GM18858 (cell line): ENCODE measurements at regions not wholly inside any gene's neighbourhood (a gene's known extent, or its start where the extent isn't known, plus 50 kb on each side); places are given as distances from the start of the nearest gene placed in this dataset.

ENCODE experiments used
- ATAC-seq: cut with Tn5 transposase; IDR thresholded peaks from one replicate; pipeline ENCODE4 v1.9.1; 2021; ENCODE audit not compliant: unreplicated experiment

DNA sequence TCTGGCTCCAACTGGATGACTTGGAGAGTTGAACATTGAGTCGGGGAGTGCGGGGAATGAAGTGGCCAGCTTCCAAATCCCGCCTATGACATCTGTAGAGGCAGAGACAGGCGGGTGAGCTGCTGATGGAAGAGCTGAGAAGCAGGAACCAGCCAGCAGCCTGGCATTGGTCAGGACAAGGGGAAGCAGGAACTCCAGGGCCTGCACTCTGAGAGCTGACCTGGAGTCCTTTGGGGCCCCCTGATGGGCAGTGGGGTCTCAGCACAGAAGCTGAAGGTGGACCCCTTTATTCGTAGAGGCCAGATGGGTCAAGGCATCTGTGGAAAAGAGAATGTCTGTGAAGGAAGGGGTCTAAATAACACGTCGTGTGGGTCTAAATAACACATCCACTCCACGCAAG is 57.0 kb downstream of the SEC61G start:
- ATAC-seq = no peak

GRCh38 chr7:54699715-54700114 is 59.3 kb downstream of the SEC61G start:
- ATAC-seq = no peak

DNA sequence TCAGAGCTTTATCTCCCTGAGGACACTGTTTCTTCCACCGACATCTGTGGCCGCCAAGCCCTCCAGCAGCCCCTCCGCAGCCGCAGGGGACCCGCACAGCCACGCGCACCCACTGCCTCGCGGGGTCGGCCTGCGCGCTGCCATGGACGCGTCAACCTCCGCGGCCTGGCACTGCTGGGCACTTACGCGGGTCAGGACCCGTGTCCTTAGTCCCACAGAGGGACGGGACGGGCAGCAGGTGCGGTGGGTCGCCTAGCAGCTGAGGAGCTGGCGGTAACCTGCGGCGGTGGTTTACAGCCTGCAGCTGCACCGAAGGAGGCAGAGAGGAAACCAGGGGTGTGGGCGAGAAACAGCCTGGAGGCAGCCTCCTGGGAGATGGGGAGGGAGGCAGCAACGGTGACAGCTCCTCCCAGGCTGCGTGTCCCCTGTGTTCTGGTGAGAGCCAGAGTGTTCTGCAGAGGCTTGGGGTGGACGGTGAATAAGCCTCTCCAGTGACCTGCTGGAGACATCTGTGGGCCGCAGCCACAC is 61.3 kb downstream of the SEC61G start:
- no peak for ATAC-seq

GRCh38 chr7:54690892-54691291 is 68.1 kb downstream of the SEC61G start:
- ATAC-seq = no peak

- no peak for ATAC-seq
Observed at GRCh38 chr7:54690050-54690443, 69.0 kb downstream of the SEC61G start.

DNA sequence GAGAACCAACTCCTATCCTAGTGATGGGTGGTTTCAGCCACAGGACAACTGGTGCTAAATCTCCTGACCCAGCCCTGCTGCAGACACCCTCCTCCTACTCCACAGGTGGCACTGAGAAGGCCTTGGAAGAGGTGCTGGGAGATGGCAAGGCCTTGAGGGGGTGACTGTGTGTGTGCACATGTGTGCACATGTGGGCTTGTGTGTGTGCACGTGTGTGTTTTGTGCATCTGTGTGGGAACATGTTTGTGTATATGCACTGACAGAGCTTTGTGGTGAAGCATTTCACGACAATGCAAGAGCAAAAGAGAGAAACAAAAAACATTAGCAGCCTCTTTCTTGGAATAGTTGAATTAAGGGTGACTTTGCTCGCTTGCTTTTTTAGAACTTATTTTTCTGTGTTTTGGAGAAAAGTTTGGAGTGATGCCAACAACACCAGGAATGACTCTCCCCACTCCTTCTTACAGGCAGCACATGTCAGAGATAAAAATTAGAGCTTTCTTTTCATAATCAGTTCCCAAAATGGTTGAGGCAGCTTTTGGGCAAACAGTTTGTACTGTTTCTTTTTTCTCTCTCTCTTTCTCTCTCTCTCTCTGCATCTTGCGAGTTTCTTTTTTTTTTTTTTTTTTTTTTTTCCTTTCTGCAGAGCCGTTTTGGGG is 69.5 kb downstream of the SEC61G start:
- no peak for ATAC-seq

GRCh38 chr7:54687462-54688212 is 71.4 kb downstream of the SEC61G start:
- no peak for ATAC-seq

GRCh38 chr7:54680377-54681005 is 78.5 kb downstream of the SEC61G start:
- no peak for ATAC-seq

DNA sequence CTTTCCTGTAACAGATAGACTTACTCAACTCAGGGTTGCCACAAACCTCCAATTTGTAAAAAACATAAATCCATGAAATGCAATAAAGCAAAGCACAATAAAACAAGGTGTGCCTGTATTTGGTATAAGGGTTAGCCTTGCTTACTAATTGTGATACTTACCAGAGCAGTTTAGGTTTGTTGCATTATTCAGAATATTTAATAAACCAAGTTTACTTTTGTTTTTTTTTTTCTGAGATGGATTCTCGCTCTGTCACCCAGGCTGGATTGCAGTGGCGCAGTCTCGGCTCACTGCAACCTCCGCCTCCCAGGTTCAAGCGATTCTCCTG is 79.6 kb downstream of the SEC61G start:
- no peak for ATAC-seq

GRCh38 chr7:54678763-54679489 is 80.1 kb downstream of the SEC61G start:
- no peak for ATAC-seq

DNA sequence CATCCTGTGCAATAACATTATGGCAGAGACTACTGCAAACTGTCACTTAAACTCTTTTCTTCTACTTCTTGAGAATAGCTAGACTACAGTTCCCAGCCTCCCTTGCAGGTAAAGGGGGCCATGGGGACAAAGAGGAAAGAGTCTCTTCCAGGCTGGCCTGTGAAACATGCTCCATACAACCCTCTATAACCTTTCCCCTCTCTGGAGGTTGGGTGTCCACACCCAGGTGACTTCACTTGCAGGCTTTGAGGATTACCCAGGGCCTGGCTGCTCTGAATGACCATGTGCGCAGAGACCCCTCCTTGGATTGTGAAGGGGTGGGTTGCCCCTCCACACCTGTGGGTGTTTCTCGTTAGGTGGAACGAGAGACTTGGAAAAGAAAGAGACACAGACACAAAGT is 84.1 kb downstream of the SEC61G start:
- no peak for ATAC-seq

GRCh38 chr7:54672519-54672918 is 86.5 kb downstream of the SEC61G start:
- ATAC-seq = no peak

DNA sequence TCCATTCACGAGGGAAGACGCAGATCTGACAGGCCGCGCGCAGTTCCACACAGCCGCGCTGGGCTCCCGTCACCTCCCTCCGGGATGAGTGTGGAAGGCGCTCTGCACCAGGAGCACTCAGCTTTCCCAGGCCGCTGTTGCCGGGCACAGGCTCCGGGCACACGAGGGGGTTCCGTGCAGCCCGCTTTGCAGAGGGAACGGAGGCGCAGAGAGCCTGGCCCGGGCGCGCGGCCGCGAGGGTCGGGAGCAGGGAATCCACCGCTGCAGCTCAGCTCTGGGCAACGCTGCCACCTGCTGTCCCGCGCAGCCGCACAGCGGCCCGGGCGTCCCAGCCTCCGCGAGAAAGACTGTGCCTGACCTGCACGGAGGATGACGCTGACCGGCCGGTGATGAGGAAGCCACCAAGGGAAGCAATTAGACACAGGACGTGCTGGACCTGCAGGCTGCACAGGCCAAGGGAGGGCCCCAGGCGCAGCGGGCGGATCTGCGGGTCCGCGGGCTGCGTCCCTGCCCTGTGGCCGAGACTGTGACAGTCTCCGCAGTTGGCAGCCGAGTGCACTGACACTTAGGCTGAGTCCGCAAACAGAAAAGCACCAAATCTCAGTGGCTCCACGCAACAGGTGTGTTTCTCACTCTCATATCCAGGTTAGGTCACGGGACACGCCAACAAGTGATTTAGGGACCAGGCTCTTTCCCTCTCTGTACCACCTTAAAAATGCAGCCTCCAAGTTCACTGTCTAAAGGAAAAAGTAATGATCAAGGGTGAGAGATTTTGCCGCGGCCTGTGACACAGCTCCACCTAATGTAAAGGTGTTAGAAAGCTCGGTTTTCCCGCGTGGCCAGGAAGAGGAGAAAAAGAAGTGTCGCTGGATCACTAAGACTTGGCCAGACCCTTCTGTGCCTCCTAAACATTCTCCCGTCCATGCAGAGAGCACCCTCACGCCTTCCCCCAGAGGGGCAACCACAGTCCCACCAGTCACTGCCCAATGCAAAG is 94.5 kb downstream of the SEC61G start:
- ATAC-seq = peak; percentile 77

- no peak for ATAC-seq
Observed at GRCh38 chr7:54663603-54664234, 95.3 kb downstream of the SEC61G start.

- no peak for ATAC-seq
Observed at GRCh38 chr7:54663186-54663585, 95.8 kb downstream of the SEC61G start.

DNA sequence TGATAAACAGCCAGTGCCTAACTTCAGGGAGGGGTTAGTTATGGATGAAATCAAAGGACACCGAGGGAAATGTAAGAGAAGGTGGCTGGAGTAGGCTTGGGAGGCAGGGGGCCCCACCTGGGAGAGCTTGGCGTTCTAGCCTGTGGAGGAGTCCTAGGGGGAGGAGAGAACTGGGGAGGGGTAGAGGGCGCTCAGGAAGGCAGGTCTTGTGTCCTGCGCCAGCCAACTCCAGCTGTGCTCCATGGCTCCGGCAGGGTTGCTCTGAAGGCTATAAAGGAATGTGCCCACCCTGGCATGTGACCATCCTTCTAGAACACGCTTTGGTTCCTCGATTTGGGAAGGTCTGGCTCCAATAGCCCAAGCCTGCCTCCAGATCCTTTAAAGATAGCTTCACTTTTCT is 96.3 kb downstream of the SEC61G start:
- ATAC-seq = no peak

GRCh38 chr7:54653905-54654304 is 105.1 kb downstream of the SEC61G start:
- no peak for ATAC-seq

- ATAC-seq = no peak
Observed at GRCh38 chr7:54643064-54643463, 100.9 kb downstream of the VSTM2A start.

DNA sequence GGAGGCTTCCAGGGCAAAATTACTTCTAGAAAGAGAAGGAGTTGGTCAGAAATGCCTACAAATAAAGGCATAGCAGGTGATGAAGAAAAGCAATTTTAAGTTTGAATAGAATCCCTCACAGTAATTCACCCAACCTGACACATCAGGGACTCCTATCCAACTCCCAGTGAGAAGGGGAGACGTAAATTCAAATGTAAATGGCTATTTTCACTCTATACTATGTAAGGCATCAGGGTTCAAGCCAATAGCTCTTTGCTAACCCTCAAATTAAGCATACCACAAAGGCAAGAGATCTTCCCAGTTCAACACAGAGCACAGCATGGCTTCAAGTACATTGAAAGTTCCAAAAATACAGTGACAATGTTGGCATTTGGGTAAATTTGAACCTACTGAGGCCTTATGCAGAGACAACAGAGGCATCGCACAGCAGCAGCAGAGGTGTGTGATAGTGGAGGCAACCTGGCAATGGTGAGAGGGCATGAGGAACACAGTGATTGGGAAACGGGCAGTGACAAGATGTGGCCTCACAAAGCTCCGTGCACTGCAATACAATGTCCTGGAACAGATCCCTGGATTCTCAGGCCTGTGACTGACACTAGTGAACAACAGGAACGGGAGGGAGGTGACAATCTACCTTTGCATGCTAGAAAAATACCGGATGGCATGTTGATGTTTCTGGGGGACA is 95.7 kb downstream of the VSTM2A start:
- ATAC-seq = no peak
